ENCODE measurements at regions not wholly inside any gene's neighbourhood (a gene's known extent, or its start where the extent isn't known, plus 50 kb on each side); places are given as distances from the start of the nearest gene placed in this dataset.

DNA sequence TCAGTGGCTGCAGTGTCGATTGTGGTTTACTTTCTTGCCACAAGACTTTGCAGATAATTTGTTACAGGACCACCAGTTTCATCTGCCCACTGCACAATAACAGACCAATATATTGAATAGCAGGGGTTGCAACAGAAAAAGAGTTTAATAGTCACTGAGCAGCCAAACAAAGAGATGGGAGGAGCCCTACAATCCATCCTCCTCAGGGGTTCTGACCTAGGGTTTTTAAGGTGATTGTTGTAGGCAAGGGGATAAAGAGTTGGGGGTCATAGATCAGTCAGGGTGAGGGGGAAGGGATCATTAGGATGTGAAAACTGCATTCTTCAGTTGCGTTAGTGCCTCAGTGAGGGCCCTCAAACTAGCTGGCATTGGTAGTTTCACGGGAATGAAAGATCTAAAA, 110.7 kb upstream of the OLFM3 start:
- TF ChIP-seq, protein P1, sequence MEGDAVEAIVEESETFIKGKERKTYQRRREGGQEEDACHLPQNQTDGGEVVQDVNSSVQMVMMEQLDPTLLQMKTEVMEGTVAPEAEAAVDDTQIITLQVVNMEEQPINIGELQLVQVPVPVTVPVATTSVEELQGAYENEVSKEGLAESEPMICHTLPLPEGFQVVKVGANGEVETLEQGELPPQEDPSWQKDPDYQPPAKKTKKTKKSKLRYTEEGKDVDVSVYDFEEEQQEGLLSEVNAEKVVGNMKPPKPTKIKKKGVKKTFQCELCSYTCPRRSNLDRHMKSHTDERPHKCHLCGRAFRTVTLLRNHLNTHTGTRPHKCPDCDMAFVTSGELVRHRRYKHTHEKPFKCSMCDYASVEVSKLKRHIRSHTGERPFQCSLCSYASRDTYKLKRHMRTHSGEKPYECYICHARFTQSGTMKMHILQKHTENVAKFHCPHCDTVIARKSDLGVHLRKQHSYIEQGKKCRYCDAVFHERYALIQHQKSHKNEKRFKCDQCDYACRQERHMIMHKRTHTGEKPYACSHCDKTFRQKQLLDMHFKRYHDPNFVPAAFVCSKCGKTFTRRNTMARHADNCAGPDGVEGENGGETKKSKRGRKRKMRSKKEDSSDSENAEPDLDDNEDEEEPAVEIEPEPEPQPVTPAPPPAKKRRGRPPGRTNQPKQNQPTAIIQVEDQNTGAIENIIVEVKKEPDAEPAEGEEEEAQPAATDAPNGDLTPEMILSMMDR (IDR thresholded peaks at IDR 0.05): no peak
- TF ChIP-seq POLR2AphosphoS5 (IDR thresholded peaks at IDR 0.05; ENCODE audit: low read depth, low read length) (no peak), SIN3A (IDR thresholded peaks at IDR 0.05; ENCODE audit: borderline replicate concordance, insufficient read depth, low read depth, low read length) (no peak), TCF7L2 (IDR thresholded peaks at IDR 0.05; ENCODE audit: low read depth, low read length) (no peak)
- TF ChIP-seq, protein P2, sequence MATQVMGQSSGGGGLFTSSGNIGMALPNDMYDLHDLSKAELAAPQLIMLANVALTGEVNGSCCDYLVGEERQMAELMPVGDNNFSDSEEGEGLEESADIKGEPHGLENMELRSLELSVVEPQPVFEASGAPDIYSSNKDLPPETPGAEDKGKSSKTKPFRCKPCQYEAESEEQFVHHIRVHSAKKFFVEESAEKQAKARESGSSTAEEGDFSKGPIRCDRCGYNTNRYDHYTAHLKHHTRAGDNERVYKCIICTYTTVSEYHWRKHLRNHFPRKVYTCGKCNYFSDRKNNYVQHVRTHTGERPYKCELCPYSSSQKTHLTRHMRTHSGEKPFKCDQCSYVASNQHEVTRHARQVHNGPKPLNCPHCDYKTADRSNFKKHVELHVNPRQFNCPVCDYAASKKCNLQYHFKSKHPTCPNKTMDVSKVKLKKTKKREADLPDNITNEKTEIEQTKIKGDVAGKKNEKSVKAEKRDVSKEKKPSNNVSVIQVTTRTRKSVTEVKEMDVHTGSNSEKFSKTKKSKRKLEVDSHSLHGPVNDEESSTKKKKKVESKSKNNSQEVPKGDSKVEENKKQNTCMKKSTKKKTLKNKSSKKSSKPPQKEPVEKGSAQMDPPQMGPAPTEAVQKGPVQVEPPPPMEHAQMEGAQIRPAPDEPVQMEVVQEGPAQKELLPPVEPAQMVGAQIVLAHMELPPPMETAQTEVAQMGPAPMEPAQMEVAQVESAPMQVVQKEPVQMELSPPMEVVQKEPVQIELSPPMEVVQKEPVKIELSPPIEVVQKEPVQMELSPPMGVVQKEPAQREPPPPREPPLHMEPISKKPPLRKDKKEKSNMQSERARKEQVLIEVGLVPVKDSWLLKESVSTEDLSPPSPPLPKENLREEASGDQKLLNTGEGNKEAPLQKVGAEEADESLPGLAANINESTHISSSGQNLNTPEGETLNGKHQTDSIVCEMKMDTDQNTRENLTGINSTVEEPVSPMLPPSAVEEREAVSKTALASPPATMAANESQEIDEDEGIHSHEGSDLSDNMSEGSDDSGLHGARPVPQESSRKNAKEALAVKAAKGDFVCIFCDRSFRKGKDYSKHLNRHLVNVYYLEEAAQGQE (IDR thresholded peaks at IDR 0.05; ENCODE audit: insufficient read depth in 1 of 2, low read depth in 2 of 2, low read length in 1 of 2): no peak

Measured in Panc1 (cell line).